ENCODE measurements at regions not wholly inside any gene's neighbourhood (a gene's known extent, or its start where the extent isn't known, plus 50 kb on each side); places are given as distances from the start of the nearest gene placed in this dataset.

GRCh38 chr18:78906066-78906465 lies 73.6 kb upstream of the SALL3 start:
- H2BK5ac ChIP-seq (ENCODE audit: low read length): no peak overlapping the region
- H3K14ac ChIP-seq (ENCODE audit: low read length): no peak overlapping the region
- no peak overlapping the region for H2BK15ac ChIP-seq (ENCODE audit: low read length)
- H3K23ac ChIP-seq (ENCODE audit: low read depth, low read length, poor library complexity): peak overlapping the region; percentile 61
- no peak overlapping the region for H3K27ac ChIP-seq (replicated peaks; ENCODE audit: low read length)
- no peaks in the 10 kb centered on the region for H3K79me1 ChIP-seq (ENCODE audit: low read depth, low read length)
- DNase-seq (ENCODE audit: low spot score): no peak
- no peak overlapping the region for H2AFZ ChIP-seq (ENCODE audit: low read length)
- H3K18ac ChIP-seq (ENCODE audit: low read length): no peak overlapping the region
- no peaks in the 10 kb centered on the region for H3K4me1 ChIP-seq (ENCODE audit: control insufficient read depth in 2 of 2, insufficient read depth in 1 of 2, low read depth in 1 of 2, low read length in 2 of 2)
- H2BK12ac ChIP-seq (ENCODE audit: low read length): peak overlapping the region; percentile 46
- no peak overlapping the region for H3K9ac ChIP-seq (ENCODE audit: low read depth, low read length, poor library complexity)
- H3K27me3 ChIP-seq (ENCODE audit: control insufficient read depth in 3 of 3, insufficient read depth in 3 of 3, low read depth in 1 of 3, low read length in 3 of 3): no peaks in the 10 kb centered on the region
- no CpG with 5 or more reads among the region's 16 CpGs for WGBS, 2 donors (ENCODE audit: extremely low coverage in 2 of 2, insufficient read length in 2 of 2, insufficient replicate concordance in 1 of 2)
- H3K36me3 ChIP-seq (replicated peaks in 1 of 2; ENCODE audit: control insufficient read depth in 2 of 2, insufficient read depth in 2 of 2, low read length in 2 of 2): no peaks in the 10 kb centered on the region
- no peak overlapping the region for H2BK120ac ChIP-seq (ENCODE audit: low read depth, low read length)
- H3K4ac ChIP-seq (ENCODE audit: low read length): no peak overlapping the region
- no peak overlapping the region for H4K8ac ChIP-seq (ENCODE audit: low read depth, low read length)
- H3K4me2 ChIP-seq (ENCODE audit: insufficient read depth, low read length, poor library complexity, severe bottlenecking): no peak overlapping the region
- no peak overlapping the region for H2AK5ac ChIP-seq (ENCODE audit: low read depth, low read length)
- no peak overlapping the region for H3K4me3 ChIP-seq (ENCODE audit: low read length in 2 of 2)
- H3K9me3 ChIP-seq (replicated peaks in 1 of 2; ENCODE audit: control insufficient read depth in 2 of 2, insufficient read depth in 1 of 2, low read depth in 1 of 2, low read length in 2 of 2): no peaks in the 10 kb centered on the region
- H4K91ac ChIP-seq (ENCODE audit: low read depth, low read length, poor library complexity): peak overlapping the region; percentile 89

GRCh38 chr18:78908462-78909260 lies 71.0 kb upstream of the SALL3 start:
- Histone ChIP-seq H3K18ac (ENCODE audit: low read length) (no peak overlapping the region), H3K4ac (ENCODE audit: low read length) (no peak overlapping the region), H3K4me2 (ENCODE audit: insufficient read depth, low read length, poor library complexity, severe bottlenecking) (no peak overlapping the region), H2BK5ac (ENCODE audit: low read length) (no peak overlapping the region), H3K36me3 (replicated peaks in 1 of 2; ENCODE audit: control insufficient read depth in 2 of 2, insufficient read depth in 2 of 2, low read length in 2 of 2) (no peaks in the 10 kb centered on the region), H2AFZ (ENCODE audit: low read length) (no peak overlapping the region), H3K14ac (ENCODE audit: low read length) (no peak overlapping the region), H2BK120ac (ENCODE audit: low read depth, low read length) (no peak overlapping the region), H4K8ac (ENCODE audit: low read depth, low read length) (no peak overlapping the region), H3K4me3 (ENCODE audit: low read length in 2 of 2) (no peak overlapping the region), H3K9ac (ENCODE audit: low read depth, low read length, poor library complexity) (no peak overlapping the region), H2BK12ac (ENCODE audit: low read length) (no peak overlapping the region), H3K27me3 (ENCODE audit: control insufficient read depth in 3 of 3, insufficient read depth in 3 of 3, low read depth in 1 of 3, low read length in 3 of 3) (no peaks in the 10 kb centered on the region), H3K4me1 (ENCODE audit: control insufficient read depth in 2 of 2, insufficient read depth in 1 of 2, low read depth in 1 of 2, low read length in 2 of 2) (no peaks in the 10 kb centered on the region), H3K79me1 (ENCODE audit: low read depth, low read length) (no peaks in the 10 kb centered on the region), H2BK15ac (ENCODE audit: low read length) (no peak overlapping the region), H4K91ac (ENCODE audit: low read depth, low read length, poor library complexity) (no peak overlapping the region), H3K23ac (ENCODE audit: low read depth, low read length, poor library complexity) (no peak overlapping the region), H2AK5ac (ENCODE audit: low read depth, low read length) (no peak overlapping the region), H3K9me3 (replicated peaks in 1 of 2; ENCODE audit: control insufficient read depth in 2 of 2, insufficient read depth in 1 of 2, low read depth in 1 of 2, low read length in 2 of 2) (no peaks in the 10 kb centered on the region), H3K27ac (replicated peaks; ENCODE audit: low read length) (no peak overlapping the region)
- WGBS, 2 donors (ENCODE audit: extremely low coverage in 2 of 2, insufficient read length in 2 of 2, insufficient replicate concordance in 1 of 2): no CpG with 5 or more reads among the region's 22 CpGs
- no peak for DNase-seq (ENCODE audit: low spot score)

- no peaks in the 10 kb centered on the region for H3K27me3 ChIP-seq (ENCODE audit: control insufficient read depth in 3 of 3, insufficient read depth in 3 of 3, low read depth in 1 of 3, low read length in 3 of 3)
- H2BK12ac ChIP-seq (ENCODE audit: low read length): no peak overlapping the region
- no peak overlapping the region for H3K4ac ChIP-seq (ENCODE audit: low read length)
- H2AFZ ChIP-seq (ENCODE audit: low read length): no peak overlapping the region
- H4K91ac ChIP-seq (ENCODE audit: low read depth, low read length, poor library complexity): no peak overlapping the region
- WGBS, 2 donors (ENCODE audit: extremely low coverage in 2 of 2, insufficient read length in 2 of 2, insufficient replicate concordance in 1 of 2): no CpG with 5 or more reads among the region's 1 CpG
- H3K4me3 ChIP-seq (ENCODE audit: low read length in 2 of 2): no peak overlapping the region
- H2AK5ac ChIP-seq (ENCODE audit: low read depth, low read length): no peak overlapping the region
- no peak overlapping the region for H3K14ac ChIP-seq (ENCODE audit: low read length)
- H3K23ac ChIP-seq (ENCODE audit: low read depth, low read length, poor library complexity): no peak overlapping the region
- DNase-seq (ENCODE audit: low spot score): no peak
- H3K18ac ChIP-seq (ENCODE audit: low read length): no peak overlapping the region
- no peak overlapping the region for H3K9ac ChIP-seq (ENCODE audit: low read depth, low read length, poor library complexity)
- no peaks in the 10 kb centered on the region for H3K79me1 ChIP-seq (ENCODE audit: low read depth, low read length)
- H3K36me3 ChIP-seq (replicated peaks in 1 of 2; ENCODE audit: control insufficient read depth in 2 of 2, insufficient read depth in 2 of 2, low read length in 2 of 2): no peaks in the 10 kb centered on the region
- no peaks in the 10 kb centered on the region for H3K9me3 ChIP-seq (replicated peaks in 1 of 2; ENCODE audit: control insufficient read depth in 2 of 2, insufficient read depth in 1 of 2, low read depth in 1 of 2, low read length in 2 of 2)
- H2BK15ac ChIP-seq (ENCODE audit: low read length): no peak overlapping the region
- no peak overlapping the region for H3K27ac ChIP-seq (replicated peaks; ENCODE audit: low read length)
- H3K4me2 ChIP-seq (ENCODE audit: insufficient read depth, low read length, poor library complexity, severe bottlenecking): no peak overlapping the region
- no peaks in the 10 kb centered on the region for H3K4me1 ChIP-seq (ENCODE audit: control insufficient read depth in 2 of 2, insufficient read depth in 1 of 2, low read depth in 1 of 2, low read length in 2 of 2)
- H2BK5ac ChIP-seq (ENCODE audit: low read length): no peak overlapping the region
- H2BK120ac ChIP-seq (ENCODE audit: low read depth, low read length): no peak overlapping the region
- no peak overlapping the region for H4K8ac ChIP-seq (ENCODE audit: low read depth, low read length)
Observed at GRCh38 chr18:78911751-78912283, 67.8 kb upstream of the SALL3 start.

DNA sequence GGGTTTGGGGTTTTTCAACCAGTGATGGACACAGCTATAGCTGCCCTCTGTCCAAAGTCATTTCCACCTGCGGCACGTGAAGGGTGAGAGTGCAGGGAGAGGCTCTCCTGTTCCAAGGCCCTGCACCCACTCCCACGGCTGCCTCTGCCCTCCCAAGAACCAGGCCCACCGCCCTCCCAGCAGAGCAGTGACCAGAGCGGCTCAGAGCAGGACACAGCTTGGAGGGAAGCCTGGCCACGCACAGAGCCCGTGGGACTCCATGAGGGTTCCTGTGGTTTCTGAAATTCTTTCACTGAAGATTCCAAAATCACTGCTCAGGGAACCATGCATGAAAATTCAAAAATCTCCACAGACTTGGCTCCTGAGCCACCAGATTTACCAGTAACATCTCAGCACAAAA lies 67.3 kb upstream of the SALL3 start:
- no peak overlapping the region for H2BK15ac ChIP-seq (ENCODE audit: low read length)
- no peak overlapping the region for H3K4me2 ChIP-seq (ENCODE audit: insufficient read depth, low read length, poor library complexity, severe bottlenecking)
- no peak overlapping the region for H3K4ac ChIP-seq (ENCODE audit: low read length)
- H3K9ac ChIP-seq (ENCODE audit: low read depth, low read length, poor library complexity): no peak overlapping the region
- no peak overlapping the region for H2AK5ac ChIP-seq (ENCODE audit: low read depth, low read length)
- no peak overlapping the region for H3K23ac ChIP-seq (ENCODE audit: low read depth, low read length, poor library complexity)
- no peak overlapping the region for H2BK12ac ChIP-seq (ENCODE audit: low read length)
- no peaks in the 10 kb centered on the region for H3K27me3 ChIP-seq (ENCODE audit: control insufficient read depth in 3 of 3, insufficient read depth in 3 of 3, low read depth in 1 of 3, low read length in 3 of 3)
- no peak overlapping the region for H3K27ac ChIP-seq (replicated peaks; ENCODE audit: low read length)
- no peak overlapping the region for H3K4me3 ChIP-seq (ENCODE audit: low read length in 2 of 2)
- no peak overlapping the region for H2AFZ ChIP-seq (ENCODE audit: low read length)
- no peaks in the 10 kb centered on the region for H3K36me3 ChIP-seq (replicated peaks in 1 of 2; ENCODE audit: control insufficient read depth in 2 of 2, insufficient read depth in 2 of 2, low read length in 2 of 2)
- WGBS, 2 donors (ENCODE audit: extremely low coverage in 2 of 2, insufficient read length in 2 of 2, insufficient replicate concordance in 1 of 2): no CpG with 5 or more reads among the region's 7 CpGs
- no peak overlapping the region for H4K8ac ChIP-seq (ENCODE audit: low read depth, low read length)
- no peaks in the 10 kb centered on the region for H3K79me1 ChIP-seq (ENCODE audit: low read depth, low read length)
- no peak for DNase-seq (ENCODE audit: low spot score)
- no peaks in the 10 kb centered on the region for H3K9me3 ChIP-seq (replicated peaks in 1 of 2; ENCODE audit: control insufficient read depth in 2 of 2, insufficient read depth in 1 of 2, low read depth in 1 of 2, low read length in 2 of 2)
- no peak overlapping the region for H2BK120ac ChIP-seq (ENCODE audit: low read depth, low read length)
- no peak overlapping the region for H3K14ac ChIP-seq (ENCODE audit: low read length)
- no peak overlapping the region for H4K91ac ChIP-seq (ENCODE audit: low read depth, low read length, poor library complexity)
- H2BK5ac ChIP-seq (ENCODE audit: low read length): no peak overlapping the region
- H3K18ac ChIP-seq (ENCODE audit: low read length): peak overlapping the region; percentile 15
- no peaks in the 10 kb centered on the region for H3K4me1 ChIP-seq (ENCODE audit: control insufficient read depth in 2 of 2, insufficient read depth in 1 of 2, low read depth in 1 of 2, low read length in 2 of 2)

Measured in neuronal stem cell (in vitro differentiated cells).